ENCODE measurements at regions not wholly inside any gene's neighbourhood (a gene's known extent, or its start where the extent isn't known, plus 50 kb on each side); places are given as distances from the start of the nearest gene placed in this dataset.

- H3K4me1 ChIP-seq (ENCODE audit: insufficient read depth, low read length, poor library complexity, severe bottlenecking) = no peaks in the 10 kb centered on the region
- no peaks in the 10 kb centered on the region for H4K20me1 ChIP-seq (ENCODE audit: insufficient read depth, low read length)
- ChIA-PET POLR2A (interaction anchor here (0.9 to 1.0 kb wide), 2 partner anchors 23 to 32 kb away, joined by 3 read pairs; no protein-coding TSS in a partner anchor), CTCF (ENCODE audit: unreplicated experiment) (no interaction called here)
- intact Hi-C loops (cut with micrococcal nuclease; ENCODE audit: unreplicated experiment) = no loop called here
- H3K79me2 ChIP-seq (ENCODE audit: insufficient read depth, low read depth, low read length) = no peaks in the 10 kb centered on the region
- H3K9me3 ChIP-seq (ENCODE audit: low read length) = no peaks in the 10 kb centered on the region
- H3K36me3 ChIP-seq (ENCODE audit: insufficient read depth, low read length) = no peaks in the 10 kb centered on the region
- BruUV-seq (replicated peaks) = no TSS peak
- H2AFZ ChIP-seq (ENCODE audit: low read length) = no peak overlapping the region
- no peak overlapping the region for H3K4me3 ChIP-seq (ENCODE audit: low read depth, low read length, poor library complexity, severe bottlenecking)
- no peak overlapping the region for H3K27ac ChIP-seq (ENCODE audit: low read depth, low read length, poor library complexity, severe bottlenecking)
- DNase-seq (ENCODE audit: low spot score) = no peak
- H3K9me2 ChIP-seq (ENCODE audit: insufficient read depth, low read length) = no peaks in the 10 kb centered on the region
- no peak for TF ChIP-seq CTCF (conservative IDR thresholded peaks at IDR 0.05; ENCODE audit: low read length)
- TF ChIP-seq EZH2phosphoT487 (IDR thresholded peaks at IDR 0.05; ENCODE audit: borderline replicate concordance, low read depth, low read length) = no peak
- no peak overlapping the region for H3K4me2 ChIP-seq (ENCODE audit: low read length)
These were observed 81.7 kb downstream of the MAD2L1 start for GRCh38 chr4:119984996-119985395.

- Histone ChIP-seq H3K9me2 (ENCODE audit: insufficient read depth, low read length) (no peaks in the 10 kb centered on the region), H2AFZ (ENCODE audit: low read length) (no peak overlapping the region), H3K27ac (ENCODE audit: low read depth, low read length, poor library complexity, severe bottlenecking) (no peak overlapping the region), H3K79me2 (ENCODE audit: insufficient read depth, low read depth, low read length) (no peaks in the 10 kb centered on the region), H4K20me1 (ENCODE audit: insufficient read depth, low read length) (no peaks in the 10 kb centered on the region), H3K9me3 (ENCODE audit: low read length) (no peaks in the 10 kb centered on the region), H3K4me2 (ENCODE audit: low read length) (no peak overlapping the region), H3K36me3 (ENCODE audit: insufficient read depth, low read length) (no peaks in the 10 kb centered on the region), H3K4me1 (ENCODE audit: insufficient read depth, low read length, poor library complexity, severe bottlenecking) (no peaks in the 10 kb centered on the region), H3K4me3 (ENCODE audit: low read depth, low read length, poor library complexity, severe bottlenecking) (no peak overlapping the region)
- TF ChIP-seq EZH2phosphoT487 (IDR thresholded peaks at IDR 0.05; ENCODE audit: borderline replicate concordance, low read depth, low read length) = no peak
- no peak for TF ChIP-seq CTCF (conservative IDR thresholded peaks at IDR 0.05; ENCODE audit: low read length)
- ChIA-PET POLR2A (interaction anchor here (0.9 kb wide), 1 partner anchor 20 kb away, joined by 3 read pairs; no protein-coding TSS in a partner anchor), CTCF (ENCODE audit: unreplicated experiment) (no interaction called here)
- no peak for DNase-seq (ENCODE audit: low spot score)
- intact Hi-C loops (cut with micrococcal nuclease; ENCODE audit: unreplicated experiment) = no loop called here
- no TSS peak for BruUV-seq (replicated peaks)
These were observed 83.9 kb downstream of the MAD2L1 start for GRCh38 chr4:119982756-119983155.

- no peak overlapping the region for H3K4me2 ChIP-seq (ENCODE audit: low read length)
- H3K27ac ChIP-seq (ENCODE audit: low read depth, low read length, poor library complexity, severe bottlenecking) = no peak overlapping the region
- no peaks in the 10 kb centered on the region for H3K79me2 ChIP-seq (ENCODE audit: insufficient read depth, low read depth, low read length)
- no peaks in the 10 kb centered on the region for H3K4me1 ChIP-seq (ENCODE audit: insufficient read depth, low read length, poor library complexity, severe bottlenecking)
- no peak overlapping the region for H2AFZ ChIP-seq (ENCODE audit: low read length)
- no peaks in the 10 kb centered on the region for H3K9me3 ChIP-seq (ENCODE audit: low read length)
- BruUV-seq (replicated peaks) = no TSS peak
- POLR2A ChIA-PET = no interaction called here
- TF ChIP-seq EZH2phosphoT487 (IDR thresholded peaks at IDR 0.05; ENCODE audit: borderline replicate concordance, low read depth, low read length) (no peak), CTCF (conservative IDR thresholded peaks at IDR 0.05; ENCODE audit: low read length) (no peak)
- no peaks in the 10 kb centered on the region for H3K36me3 ChIP-seq (ENCODE audit: insufficient read depth, low read length)
- no peak for DNase-seq (ENCODE audit: low spot score)
- H3K4me3 ChIP-seq (ENCODE audit: low read depth, low read length, poor library complexity, severe bottlenecking) = no peak overlapping the region
- H4K20me1 ChIP-seq (ENCODE audit: insufficient read depth, low read length) = no peaks in the 10 kb centered on the region
- no peaks in the 10 kb centered on the region for H3K9me2 ChIP-seq (ENCODE audit: insufficient read depth, low read length)
- intact Hi-C loops (cut with micrococcal nuclease; ENCODE audit: unreplicated experiment) = no loop called here
- CTCF ChIA-PET (ENCODE audit: unreplicated experiment) = no interaction called here
These were observed 86.2 kb downstream of the MAD2L1 start for GRCh38 chr4:119980456-119980855.

Data from OCI-LY7 (cell line).